Heart left ventricle (tissue), 16 donors: ENCODE measurements at regions not wholly inside any gene's neighbourhood (a gene's known extent, or its start where the extent isn't known, plus 50 kb on each side); places are given as distances from the start of the nearest gene placed in this dataset.

Experiments used
- ATAC-seq, 4 donors: fragments of 200-7000 bp; cut with Tn5 transposase; one replicate each; pipeline ENCODE4 v1.9.1; 2020 to 2022; ENCODE audit warnings: moderate library complexity in 4 of 4, mild to moderate bottlenecking in 3 of 4, moderate number of reproducible peaks in 1 of 4
- DNase-seq, 5 donors: peaks; one replicate each; pipeline ENCODE4 v3.0.0-alpha.2; 2020
- H3K27ac ChIP-seq, 12 donors: fragments of 200-600 bp; sonication (generic) in 4 of 12; one replicate each; pipeline versions ENCODE4 v1.5.0 to v1.8.0; 2016 to 2022; ENCODE audit warnings: mild to moderate bottlenecking in 2 of 12
- H3K27me3 ChIP-seq, 9 donors: fragments of 200-600 bp; sonication (generic) in 2 of 9; one replicate each; pipeline versions ENCODE4 v1.5.1 to v1.8.0; 2016 to 2022; ENCODE audit warnings: mild to moderate bottlenecking in 3 of 9
- H3K36me3 ChIP-seq, 9 donors: fragments of 200-600 bp; sonication (generic) in 2 of 9; one replicate each; pipeline versions ENCODE4 v1.5.0 to v1.8.0; 2018 to 2022; ENCODE audit warnings: mild to moderate bottlenecking in 2 of 9
- H3K4me1 ChIP-seq, 12 donors: fragments of 200-600 bp; sonication (generic) in 4 of 12; one replicate each; pipeline versions ENCODE4 v1.5.0 to v1.8.0; 2016 to 2022; ENCODE audit warnings: mild to moderate bottlenecking in 3 of 12
- H3K4me3 ChIP-seq, 12 donors: fragments of 200-600 bp; sonication (generic) in 4 of 12; one replicate each; pipeline versions ENCODE4 v1.5.0 to v1.8.0; 2017 to 2022; ENCODE audit warnings: mild to moderate bottlenecking in 9 of 12, moderate library complexity in 4 of 12
- H3K9me3 ChIP-seq, 12 donors: fragments of 200-600 bp; sonication (generic) in 4 of 12; one replicate each; pipeline versions ENCODE4 v1.5.0 to v1.8.0; 2016 to 2022; ENCODE audit warnings: mild to moderate bottlenecking in 1 of 12
- CTCF ChIP-seq, 12 donors: fragments of 200-600 bp; sonication (generic) in 4 of 12; IDR thresholded peaks; one replicate each; pipeline versions ENCODE4 v1.5.0 to v1.8.0; 2018 to 2022; ENCODE audit warnings: antibody characterized with exemption in 12 of 12, mild to moderate bottlenecking in 5 of 12
- POLR2A ChIP-seq, 2 donors: fragments of 450-650 bp; IDR thresholded peaks; one replicate each; pipeline ENCODE4 v1.6.1; 2017; ENCODE audit warnings: antibody characterized with exemption in 2 of 2, mild to moderate bottlenecking in 2 of 2, moderate library complexity in 2 of 2
- WGBS, 4 donors: extraction: QIAGEN DNeasy Blood & Tissue Kit in 2 of 4; methylation state at CpG; one replicate each; pipeline versions ENCODE4 v1.1.5 to v1.1.7; 2013 to 2018; 5-methylcytosine and 5-hydroxymethylcytosine counted together
- intact Hi-C, 10 donors: fragments of 100-400 bp; cut with DNase I; formaldehyde crosslinking; loops; one replicate each; pipeline versions ENCODE4 v1.11.1 to v1.14.2; 2022
- donor health status: ischemic (EF 13 %, LVEDD 7.1; RV severe dilation, severe dysfunction).
- donor health status: healthy with polysubstance abuse.
- donor health status: DM: no; HTN: yes; CAD: no.
- donor health status: DM: no; HTN: no; CAD: no.
- donor health status: ischemic (EF 25% LVEDD 6.9; RV normal size, moderate dysfunction).
- donor health status: ischemic (EF 25% LVEDD 5.7; RV mildly dilated, moderate dysfunction).
- donor health status: healthy.
- donor health status: DM: yes; HTN: yes; CAD: no.
- donor health status: ischemic (EF 35%, LVEDD 5.7; RV mildly dilated, moderate dysfunction).
- donor health status: nonischemic (EF 11% LVEDD 7.7; RV severe dilation, severe dysfunction).
- donor health status: DM: yes; HTN: yes; CAD: no.
- donor health status: PGD.
- donor health status: ischemic (EF 29% LVEDD 5.4; RV normal size, mild dysfunction).
- donor health status: nonischemic (EF 23%, LVEDD 6.1; RV moderate dilation, normal function).

GRCh38 chr2:193326296-193326695 lies 1131.6 kb upstream of the TMEFF2 start:
- 61 to 64% (median 62%) methylated on average over 4 of the region's 4 CpGs for WGBS, 4 donors
- no peaks in the 10 kb centered on the region for H3K36me3 ChIP-seq

GRCh38 chr2:193315428-193316091 lies 1120.8 kb upstream of the TMEFF2 start:
- ATAC-seq: no peak
- TF ChIP-seq POLR2A (IDR thresholded peaks at IDR 0.05): no peak
- TF ChIP-seq CTCF (IDR thresholded peaks at IDR 0.05): no peak
- WGBS, 4 donors: 51 to 56% (median 54%) methylated on average over 1 of the region's 1 CpG
- H3K27ac ChIP-seq: no peak overlapping the region
- DNase-seq: no peak
- intact Hi-C loops: no loop called here
- no peak overlapping the region for H3K4me3 ChIP-seq
- H3K4me1 ChIP-seq: no peaks in the 10 kb centered on the region
- H3K27me3 ChIP-seq: no peaks in the 10 kb centered on the region
- H3K36me3 ChIP-seq: no peaks in the 10 kb centered on the region
- peaks cover 0 to 5% (median 0%) of the 10 kb centered on the region in 12 donors for H3K9me3 ChIP-seq

More at GRCh38 chr2:193326296-193326695, 1131.6 kb upstream of the TMEFF2 start:
- Histone ChIP-seq H3K27ac (no peak overlapping the region), H3K4me1 (no peaks in the 10 kb centered on the region), H3K9me3 (no peaks in the 10 kb centered on the region), H3K27me3 (no peaks in the 10 kb centered on the region), H3K4me3 (no peak overlapping the region)
- TF ChIP-seq CTCF (IDR thresholded peaks at IDR 0.05): no peak
- no peak for TF ChIP-seq POLR2A (IDR thresholded peaks at IDR 0.05)
- intact Hi-C loops: no loop called here
- DNase-seq: no peak
- no peak for ATAC-seq

- Histone ChIP-seq H3K27ac (no peak overlapping the region), H3K4me3 (no peak overlapping the region), H3K4me1 (no peaks in the 10 kb centered on the region), H3K27me3 (no peaks in the 10 kb centered on the region), H3K9me3 (no peaks in the 10 kb centered on the region), H3K36me3 (no peaks in the 10 kb centered on the region)
- TF ChIP-seq POLR2A (IDR thresholded peaks at IDR 0.05) (no peak), CTCF (IDR thresholded peaks at IDR 0.05) (no peak)
- 69 to 83% (median 77%) methylated on average over 2 of the region's 2 CpGs for WGBS, 4 donors
- ATAC-seq (no peak), DNase-seq (no peak)
- intact Hi-C loops: no loop called here
These were observed 1108.7 kb upstream of the TMEFF2 start for GRCh38 chr2:193303464-193303863.

GRCh38 chr2:193294371-193294770 lies 1099.6 kb upstream of the TMEFF2 start:
- WGBS, 4 donors: 61 to 77% (median 75%) methylated on average over 1 of the region's 1 CpG
- H3K4me1 ChIP-seq: no peaks in the 10 kb centered on the region
- H3K27me3 ChIP-seq: no peaks in the 10 kb centered on the region
- H3K4me3 ChIP-seq: no peak overlapping the region
- TF ChIP-seq CTCF (IDR thresholded peaks at IDR 0.05) (no peak), POLR2A (IDR thresholded peaks at IDR 0.05) (no peak)
- no peak overlapping the region for H3K27ac ChIP-seq
- intact Hi-C loops: no loop called here
- ATAC-seq (no peak), DNase-seq (no peak)
- no peaks in the 10 kb centered on the region for H3K36me3 ChIP-seq
- H3K9me3 ChIP-seq: peaks cover 0 to 3% (median 0%) of the 10 kb centered on the region in 12 donors
